ENCODE measurements at regions not wholly inside any gene's neighbourhood (a gene's known extent, or its start where the extent isn't known, plus 50 kb on each side); places are given as distances from the start of the nearest gene placed in this dataset.

DNA sequence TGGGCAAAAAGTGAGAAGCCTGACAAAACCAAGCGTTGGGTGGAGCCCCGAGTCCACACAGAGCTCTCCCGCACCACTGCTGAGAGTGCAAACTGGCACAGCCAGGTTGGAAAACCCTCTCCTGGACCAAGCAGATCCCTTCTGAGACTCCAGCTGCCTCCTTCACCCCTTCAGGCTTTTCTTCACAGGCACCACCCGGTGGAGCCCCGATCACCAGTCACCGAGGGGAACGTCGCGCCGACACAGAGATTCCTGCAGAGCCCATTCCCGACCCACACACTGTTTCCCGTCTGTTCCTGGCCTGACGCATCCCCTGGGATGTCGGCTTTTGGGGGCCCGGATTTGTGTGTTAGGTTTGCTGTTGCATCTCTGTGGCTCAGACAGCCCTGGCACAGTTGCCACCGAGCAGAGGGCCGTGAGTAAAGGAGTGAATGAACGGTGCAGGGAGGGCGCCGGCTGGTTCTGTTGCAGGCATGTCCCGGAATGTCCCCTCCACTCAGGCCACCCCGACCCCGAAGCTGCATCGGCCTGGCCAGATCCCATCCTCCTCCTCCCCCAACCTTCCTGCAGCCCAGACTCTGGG, 51.0 kb upstream of the INPP5A start:
- DNase-seq (ENCODE audit: low spot score) = peak; percentile 18
- H3K4me1 Mint-ChIP-seq = no peaks in the 10 kb centered on the region
- H3K9me3 Mint-ChIP-seq = peaks cover 9% of the 10 kb centered on the region
- H3K27me3 Mint-ChIP-seq (ENCODE audit: low read depth) = no peaks in the 10 kb centered on the region; the same call in 1 of the 2 replicates
- POLR2A ChIA-PET = no interaction called here
- no peak overlapping the region for H3K4me3 Mint-ChIP-seq
- TF ChIP-seq ETV6 (CRISPR knock-in tag; IDR thresholded peaks at IDR 0.05) = no peak
- TF ChIP-seq, protein P1, sequence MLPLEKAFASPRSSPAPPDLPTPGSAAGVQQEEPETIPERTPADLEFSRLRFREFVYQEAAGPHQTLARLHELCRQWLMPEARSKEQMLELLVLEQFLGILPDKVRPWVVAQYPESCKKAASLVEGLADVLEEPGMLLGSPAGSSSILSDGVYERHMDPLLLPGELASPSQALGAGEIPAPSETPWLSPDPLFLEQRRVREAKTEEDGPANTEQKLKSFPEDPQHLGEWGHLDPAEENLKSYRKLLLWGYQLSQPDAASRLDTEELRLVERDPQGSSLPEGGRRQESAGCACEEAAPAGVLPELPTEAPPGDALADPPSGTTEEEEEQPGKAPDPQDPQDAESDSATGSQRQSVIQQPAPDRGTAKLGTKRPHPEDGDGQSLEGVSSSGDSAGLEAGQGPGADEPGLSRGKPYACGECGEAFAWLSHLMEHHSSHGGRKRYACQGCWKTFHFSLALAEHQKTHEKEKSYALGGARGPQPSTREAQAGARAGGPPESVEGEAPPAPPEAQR (CRISPR knock-in tag; IDR thresholded peaks at IDR 0.05) = no peak
- CTCF ChIA-PET = interaction anchor here (1.4 kb wide), 1 partner anchor 126 kb away, joined by 4 read pairs; no protein-coding TSS in a partner anchor
- no peak overlapping the region for H3K27ac Mint-ChIP-seq
- no peaks in the 10 kb centered on the region; the same call in 1 of the 2 replicates for H3K36me3 Mint-ChIP-seq
- ATAC-seq = no peak

DNA sequence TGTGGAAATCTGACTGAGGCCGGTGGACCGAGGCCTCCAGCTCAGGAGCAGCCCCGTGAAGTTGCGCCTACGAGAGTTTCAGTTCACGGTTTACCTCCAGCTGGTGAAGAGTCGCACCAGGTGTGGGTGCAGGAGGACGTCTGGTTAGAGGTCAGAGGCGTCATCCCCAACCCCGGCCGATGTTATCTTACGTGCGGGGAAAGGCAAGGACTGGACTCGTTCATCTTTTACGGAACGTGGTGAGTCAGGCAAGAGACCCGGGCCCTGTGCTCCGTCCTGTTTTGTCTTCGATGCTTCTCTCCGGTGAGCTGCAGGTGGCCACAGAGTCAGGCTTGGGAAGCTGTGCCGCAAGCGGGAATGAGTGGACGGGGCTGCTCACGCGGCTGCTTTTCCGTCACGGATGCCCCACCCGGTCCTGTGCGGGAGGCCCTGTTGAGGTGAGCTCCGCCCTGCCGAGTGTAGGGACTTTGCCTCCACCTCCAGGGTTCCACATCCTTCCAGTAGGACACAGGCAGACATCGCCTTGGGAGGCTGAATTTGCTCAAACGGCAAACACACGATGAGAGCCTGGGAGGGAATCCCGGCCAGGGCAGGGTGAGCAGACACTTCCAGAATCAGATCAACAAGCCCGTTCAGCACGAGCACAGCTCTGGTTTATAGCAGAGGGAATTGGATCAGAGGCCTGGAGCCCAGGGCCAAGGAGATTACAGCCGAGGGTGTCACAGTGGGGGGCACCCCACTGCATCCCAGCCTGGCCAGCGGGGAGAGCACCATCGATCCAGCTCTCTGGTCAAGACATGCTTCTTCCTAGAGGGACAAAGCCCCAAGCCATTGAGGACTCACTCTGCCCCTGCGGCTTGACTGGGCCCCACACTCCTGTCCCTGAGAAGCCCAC, 50.1 kb upstream of the INPP5A start:
- ATAC-seq (no peak), DNase-seq (ENCODE audit: low spot score) (peak; percentile 10)
- Mint-ChIP-seq H3K27me3 (ENCODE audit: low read depth) (no peaks in the 10 kb centered on the region; the same call in 1 of the 2 replicates), H3K36me3 (no peaks in the 10 kb centered on the region; the same call in 1 of the 2 replicates), H3K27ac (no peak overlapping the region), H3K4me1 (no peaks in the 10 kb centered on the region), H3K9me3 (peaks cover 6% of the 10 kb centered on the region), H3K4me3 (no peak overlapping the region)
- CTCF ChIA-PET = interaction anchor here (0.7 kb wide), 1 partner anchor 104 kb away, joined by 3 read pairs; no protein-coding TSS in a partner anchor
- TF ChIP-seq, protein P2, sequence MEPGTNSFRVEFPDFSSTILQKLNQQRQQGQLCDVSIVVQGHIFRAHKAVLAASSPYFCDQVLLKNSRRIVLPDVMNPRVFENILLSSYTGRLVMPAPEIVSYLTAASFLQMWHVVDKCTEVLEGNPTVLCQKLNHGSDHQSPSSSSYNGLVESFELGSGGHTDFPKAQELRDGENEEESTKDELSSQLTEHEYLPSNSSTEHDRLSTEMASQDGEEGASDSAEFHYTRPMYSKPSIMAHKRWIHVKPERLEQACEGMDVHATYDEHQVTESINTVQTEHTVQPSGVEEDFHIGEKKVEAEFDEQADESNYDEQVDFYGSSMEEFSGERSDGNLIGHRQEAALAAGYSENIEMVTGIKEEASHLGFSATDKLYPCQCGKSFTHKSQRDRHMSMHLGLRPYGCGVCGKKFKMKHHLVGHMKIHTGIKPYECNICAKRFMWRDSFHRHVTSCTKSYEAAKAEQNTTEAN (CRISPR knock-in tag; IDR thresholded peaks at IDR 0.05) = no peak
- TF ChIP-seq PRRX2 (CRISPR knock-in tag; IDR thresholded peaks at IDR 0.05) = no peak
- POLR2A ChIA-PET = no interaction called here

All from WTC11 (cell line).